HG03520 (cell line): ENCODE measurements at regions not wholly inside any gene's neighbourhood (a gene's known extent, or its start where the extent isn't known, plus 50 kb on each side); places are given as distances from the start of the nearest gene placed in this dataset.

Experiments
- ATAC-seq: cut with Tn5 transposase; IDR thresholded peaks from one replicate; pipeline ENCODE4 v1.9.1; 2021; ENCODE audit warnings: mild to moderate bottlenecking, moderate library complexity; ENCODE audit not compliant: unreplicated experiment

DNA sequence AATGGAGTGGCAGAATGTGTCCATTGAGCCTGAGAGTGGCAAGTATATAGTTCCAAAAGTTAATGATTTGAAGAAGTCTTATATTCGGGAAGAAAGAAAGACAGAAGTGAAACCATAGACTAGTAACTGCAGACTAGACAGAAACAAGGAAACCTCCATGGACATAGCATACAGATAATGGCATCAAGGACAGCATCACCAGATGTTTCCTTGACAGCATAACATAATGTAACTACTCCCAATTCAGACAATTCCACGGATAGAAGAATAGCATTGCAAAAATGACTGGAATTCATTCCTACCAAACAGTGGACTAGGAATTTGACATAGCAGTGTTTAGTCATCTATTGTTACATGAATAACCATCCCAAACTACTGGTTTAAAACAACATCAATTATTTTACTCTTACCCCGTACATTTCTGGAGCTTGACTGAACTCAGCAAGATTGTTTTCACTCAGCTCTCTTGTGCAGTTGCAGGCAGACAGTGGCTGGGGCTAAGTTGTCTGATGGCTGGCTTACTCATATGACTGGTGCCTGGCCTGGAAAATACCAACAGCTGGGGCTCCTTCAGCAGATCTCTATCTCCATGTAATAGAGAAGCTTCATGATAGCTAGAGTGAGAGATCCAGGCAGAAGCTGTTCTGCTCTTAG lies 109.7 kb upstream of the GADL1 start:
- ATAC-seq, result no peak

DNA sequence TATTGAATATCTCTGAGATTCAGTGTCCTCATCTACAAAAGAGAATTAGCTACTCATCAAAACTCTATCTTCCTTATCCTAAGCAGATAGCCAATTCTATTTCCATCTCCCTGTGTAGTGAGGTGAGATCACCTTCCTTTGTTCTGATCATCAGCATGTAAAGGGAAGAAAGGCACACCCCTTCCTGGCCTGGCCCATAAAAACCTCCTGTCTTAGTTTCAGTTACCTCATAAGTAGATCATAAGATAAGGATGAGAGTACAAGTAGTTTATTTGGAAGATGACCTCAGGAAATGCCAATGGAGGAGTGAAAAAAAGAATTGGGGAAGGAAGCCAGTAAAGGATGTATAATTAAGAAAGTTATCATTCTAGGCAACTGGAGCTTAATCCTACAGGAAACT lies 114.5 kb upstream of the GADL1 start:
- ATAC-seq, result no peak

DNA sequence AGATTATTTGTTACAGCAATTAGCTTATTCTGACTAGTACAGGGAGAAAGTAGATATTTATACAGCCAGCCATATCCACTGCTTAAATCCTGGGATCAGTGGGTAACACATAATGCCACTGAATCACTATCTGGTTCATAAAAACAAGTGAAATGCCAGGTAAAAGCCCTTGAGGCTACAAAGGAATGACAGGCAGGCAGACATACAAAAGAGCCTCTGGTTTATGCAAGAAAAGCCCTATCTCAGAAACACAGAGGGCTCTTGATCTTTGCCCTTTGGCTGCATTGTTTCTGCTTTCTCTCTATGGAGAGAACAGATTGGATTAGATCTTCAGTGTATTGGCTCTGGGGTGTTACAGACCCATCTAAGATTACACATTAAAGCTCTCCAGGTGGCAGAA lies 115.4 kb upstream of the GADL1 start:
- ATAC-seq, result no peak

DNA sequence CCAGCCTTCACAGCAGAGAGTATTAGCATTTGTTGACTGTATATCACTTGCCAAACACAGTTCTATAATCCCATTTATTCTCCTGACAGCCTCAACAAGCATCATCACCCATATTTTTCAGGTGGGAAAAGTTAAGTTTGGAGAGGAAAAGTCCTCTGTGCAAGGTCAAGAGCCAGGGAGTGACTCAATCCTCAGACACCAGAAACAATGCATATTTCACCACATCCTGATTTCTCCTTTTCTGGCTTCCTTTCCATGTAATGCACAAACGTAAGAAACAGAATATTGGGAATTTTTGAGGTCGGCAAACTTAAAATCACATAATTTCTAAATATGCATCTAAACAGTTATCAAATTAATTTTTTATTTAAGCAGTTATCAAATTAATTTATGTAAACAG lies 116.0 kb upstream of the GADL1 start:
- no peak for ATAC-seq

DNA sequence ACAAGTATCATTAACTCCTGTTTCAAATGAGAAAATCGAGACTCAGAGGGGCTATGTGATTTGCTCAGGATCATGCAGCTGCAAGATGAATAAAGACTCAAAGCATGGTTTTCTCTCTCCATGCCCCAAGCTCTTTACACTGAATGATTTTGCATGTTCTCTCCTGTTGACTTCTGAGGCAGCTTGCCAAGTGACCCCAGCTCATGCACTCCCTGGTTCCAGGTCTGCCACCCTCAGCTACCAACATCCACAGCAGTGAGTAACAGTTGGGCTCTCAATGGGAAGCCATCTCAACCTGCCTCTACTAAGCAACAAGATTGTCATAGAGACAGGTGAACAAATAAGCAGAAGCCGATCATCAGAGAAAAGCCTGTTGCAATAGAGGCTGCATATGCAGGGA lies 116.9 kb upstream of the GADL1 start:
- no peak for ATAC-seq

DNA sequence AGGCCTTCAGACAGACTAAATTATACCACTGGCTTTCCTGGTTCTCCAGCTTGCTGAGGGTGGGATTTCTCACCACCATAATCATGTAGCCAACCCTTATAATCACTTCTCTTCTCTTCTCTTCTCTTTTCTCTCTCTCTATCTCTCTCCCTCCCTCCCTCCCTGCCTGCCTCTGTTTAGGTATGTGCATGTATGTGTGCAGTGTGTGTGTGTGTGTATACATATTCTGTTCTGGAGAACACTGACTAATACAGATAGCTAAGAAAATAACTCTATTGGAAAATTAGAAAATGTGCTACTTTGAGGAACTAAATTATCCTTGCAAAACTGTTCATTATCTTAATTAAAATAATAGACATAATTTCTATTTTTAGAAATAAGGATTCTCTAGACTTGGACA lies 118.6 kb upstream of the GADL1 start:
- ATAC-seq, result no peak

DNA sequence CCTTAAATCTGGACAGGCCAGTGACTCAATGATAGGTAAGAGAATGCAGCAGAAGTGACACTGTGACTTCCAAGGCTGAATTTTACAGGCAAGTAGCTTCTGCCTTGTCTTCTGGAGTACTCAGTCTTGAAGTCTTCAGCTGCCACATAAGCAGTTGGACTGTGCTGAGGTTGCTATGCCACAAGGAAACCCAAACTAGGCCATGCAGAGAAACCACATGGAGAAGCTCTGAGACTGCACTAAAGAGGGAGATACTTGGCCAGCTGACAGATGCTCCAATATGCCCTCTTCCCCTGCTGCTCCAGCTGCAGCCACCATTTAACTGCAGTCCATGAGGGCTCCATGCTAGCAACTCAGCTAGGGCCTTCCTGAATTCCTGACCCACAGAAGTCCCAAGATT lies 119.4 kb upstream of the GADL1 start:
- ATAC-seq, result no peak

DNA sequence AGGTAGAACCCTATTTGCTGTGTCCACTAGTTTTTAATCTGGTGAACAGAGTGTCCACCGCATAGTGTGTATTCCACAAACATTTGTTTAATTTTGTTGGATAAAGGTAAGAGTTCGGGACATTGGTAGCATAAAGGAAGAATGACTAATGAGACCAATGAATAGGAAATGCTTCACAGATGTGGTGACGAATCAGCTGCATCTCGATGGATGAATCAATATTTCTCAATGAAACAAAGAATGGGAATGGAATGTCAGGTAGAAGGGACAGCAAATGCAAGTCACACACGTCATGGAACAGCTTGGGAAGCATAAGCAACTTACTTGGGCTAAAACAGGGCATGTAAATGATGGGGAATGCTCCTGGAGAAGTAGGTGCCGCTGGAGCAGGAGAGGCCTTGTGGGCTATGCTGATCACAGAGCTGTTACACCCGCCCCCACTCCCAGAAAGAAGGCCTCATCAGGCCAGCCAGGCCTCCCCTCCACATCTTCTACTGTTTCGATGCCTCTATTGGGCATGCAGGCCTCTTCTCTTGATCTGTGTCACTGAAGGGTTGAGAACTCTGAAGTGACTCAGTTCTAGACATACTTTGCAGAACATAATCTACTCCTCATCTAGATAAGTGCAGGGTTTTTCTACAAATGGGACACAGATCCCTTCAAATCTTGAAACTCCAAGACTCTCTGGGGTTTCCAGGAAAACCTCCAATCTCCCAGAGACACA lies 120.0 kb upstream of the GADL1 start:
- no peak for ATAC-seq

DNA sequence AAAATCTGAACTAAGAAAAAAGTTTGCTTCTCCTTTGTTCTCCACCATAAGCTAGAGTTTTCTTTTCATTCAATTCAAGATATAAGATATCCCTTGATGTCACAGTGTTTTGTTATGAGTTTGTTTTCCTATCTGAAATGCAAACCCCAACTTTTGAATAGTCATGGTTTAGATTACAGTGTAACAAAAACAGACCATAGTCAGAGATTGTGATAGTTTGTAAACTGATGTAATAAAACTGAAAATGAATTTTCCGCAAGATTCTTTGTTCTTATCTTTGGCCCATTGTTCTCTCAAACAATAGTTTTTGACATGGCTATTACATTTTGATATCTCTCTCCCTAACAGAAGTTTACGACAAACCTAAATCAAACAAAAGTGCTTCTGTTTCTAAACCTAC lies 121.7 kb upstream of the GADL1 start:
- no peak for ATAC-seq

DNA sequence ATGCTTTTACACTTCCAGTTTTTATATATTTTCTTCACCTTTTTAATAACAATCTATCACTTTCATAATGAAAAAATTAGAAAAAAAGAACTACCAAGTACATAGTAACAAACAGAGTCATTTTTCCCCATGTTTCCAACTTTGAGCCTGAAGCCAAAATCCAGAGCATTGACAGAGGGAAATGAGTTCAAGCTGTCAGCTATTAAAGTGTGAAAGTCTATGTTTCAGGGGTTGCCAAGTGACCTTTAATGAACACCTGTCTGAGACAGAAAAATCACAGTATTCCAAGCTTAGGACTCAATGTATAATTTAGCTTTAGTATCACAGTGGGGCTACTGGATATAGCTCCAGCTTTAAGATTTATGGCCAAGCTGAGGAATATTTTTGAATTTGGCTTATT lies 128.3 kb upstream of the GADL1 start:
- no peak for ATAC-seq

DNA sequence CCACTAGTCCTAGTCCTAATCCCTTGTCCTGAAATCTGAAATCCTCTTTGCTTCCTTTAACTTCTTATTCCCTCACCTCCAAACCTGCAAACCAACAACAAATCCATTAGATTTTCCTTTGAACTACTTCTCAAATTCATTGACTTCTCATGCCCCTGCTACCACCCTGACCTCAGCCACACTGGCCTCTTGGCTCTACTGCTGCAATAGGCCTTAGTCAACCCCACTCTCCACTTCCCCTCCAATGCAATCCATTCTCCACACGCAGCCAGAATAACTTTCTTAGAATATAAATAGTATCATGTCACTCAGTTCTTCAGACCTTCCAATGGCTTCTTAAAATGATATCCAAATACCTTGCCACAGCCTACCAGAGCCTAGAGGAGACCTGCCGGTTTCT lies 131.1 kb upstream of the GADL1 start:
- ATAC-seq, result no peak

DNA sequence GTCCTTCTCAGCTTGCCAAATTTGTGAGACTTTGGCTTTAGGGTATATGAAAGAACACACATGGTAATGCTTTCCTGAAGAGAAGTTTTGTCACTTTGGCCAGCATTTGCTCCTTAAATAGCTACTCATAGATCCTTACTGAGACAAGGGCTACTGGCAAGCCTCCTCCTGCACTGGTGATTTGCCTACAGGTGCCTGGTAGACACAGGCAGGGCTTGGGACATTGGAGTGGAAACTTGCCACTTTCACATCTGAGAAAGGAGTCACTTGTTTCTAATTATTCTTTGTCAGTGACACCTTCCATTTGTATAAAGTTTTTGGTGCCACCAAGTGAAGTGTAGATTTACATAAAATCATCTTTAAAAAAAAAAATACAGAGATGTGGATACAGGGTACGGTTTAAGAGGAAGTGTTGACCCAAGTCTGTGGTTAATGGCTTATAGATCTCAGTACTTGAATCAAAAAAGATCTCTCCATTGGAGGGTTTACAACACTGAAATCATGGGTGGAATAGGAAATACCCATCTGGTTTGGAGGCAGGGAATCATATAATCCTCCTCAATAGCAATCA lies 132.8 kb upstream of the GADL1 start:
- ATAC-seq, result no peak

DNA sequence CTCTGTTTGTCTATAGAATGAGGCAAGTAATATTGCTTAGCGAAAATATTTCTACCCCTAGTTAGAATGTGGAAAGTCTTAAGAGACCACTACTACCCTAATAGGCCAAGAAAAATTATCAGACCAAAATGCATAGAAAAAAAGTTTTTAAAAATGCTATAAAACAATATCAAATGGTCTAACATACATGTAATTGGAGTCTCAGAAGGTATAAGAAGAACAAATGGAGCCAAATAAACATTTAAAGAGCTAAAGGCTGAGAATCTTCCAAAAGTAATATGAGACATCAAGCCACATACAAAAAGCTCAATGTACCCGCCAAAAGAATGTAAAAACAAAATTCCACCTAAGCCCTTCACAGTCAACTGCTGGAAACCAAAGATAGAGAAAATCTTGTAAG lies 133.5 kb upstream of the GADL1 start:
- ATAC-seq, result no peak

DNA sequence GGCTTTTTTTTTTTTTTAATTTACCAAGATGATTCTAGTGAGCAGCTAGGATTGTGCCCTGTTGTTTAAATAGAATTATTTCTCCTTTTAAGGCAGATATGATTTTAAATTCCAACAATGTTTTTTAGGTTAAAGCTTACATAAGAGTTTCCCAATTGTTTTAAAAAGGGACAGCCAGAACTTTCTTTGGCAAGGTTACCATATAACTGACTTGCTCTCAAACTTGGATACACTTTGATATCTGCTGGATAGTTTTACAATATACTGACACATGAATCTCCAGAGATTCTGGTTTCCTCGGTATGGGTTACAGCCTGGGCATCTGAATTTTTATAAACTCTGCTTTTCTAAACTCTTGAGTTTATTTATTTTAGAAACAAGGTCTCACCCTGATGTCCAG lies 134.3 kb upstream of the GADL1 start:
- ATAC-seq, result no peak

DNA sequence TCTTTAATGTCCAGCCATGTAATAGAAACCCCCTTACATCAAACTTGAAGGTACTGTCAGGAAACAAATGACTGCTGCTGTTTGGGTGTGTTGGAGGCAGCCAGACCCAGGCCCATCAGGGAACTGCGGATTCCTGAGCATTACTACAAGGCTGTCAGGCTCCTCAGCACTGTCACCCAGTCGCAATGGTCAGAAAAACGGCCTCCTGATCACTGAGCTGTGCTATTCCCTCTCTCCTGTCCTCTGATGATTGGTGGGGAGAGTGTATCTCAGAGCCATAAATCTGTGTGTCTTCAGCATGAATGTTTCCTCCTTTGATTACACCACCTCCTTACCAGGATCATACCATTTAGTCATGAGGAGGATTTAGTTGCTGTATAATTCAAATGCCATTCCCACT lies 135.2 kb upstream of the GADL1 start:
- no peak for ATAC-seq

DNA sequence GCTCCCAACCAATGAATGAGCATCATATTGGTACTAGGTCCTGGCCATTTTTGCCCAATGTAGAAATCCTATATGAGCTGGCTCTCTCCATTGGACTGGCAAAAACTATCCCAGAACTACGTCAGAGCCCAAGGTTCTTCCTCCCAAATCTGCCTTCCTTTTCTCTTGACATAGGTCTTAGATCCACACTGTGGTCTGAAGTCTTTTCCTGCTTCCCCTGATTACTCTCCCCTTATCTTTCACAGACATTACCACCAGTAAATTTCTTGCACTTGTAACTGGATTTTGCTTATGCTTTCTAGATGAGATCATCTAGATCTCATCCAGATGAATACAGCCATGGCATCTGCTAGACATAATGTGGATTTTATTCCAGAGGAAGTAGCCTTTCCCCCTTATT lies 141.2 kb upstream of the GADL1 start:
- ATAC-seq, result no peak

DNA sequence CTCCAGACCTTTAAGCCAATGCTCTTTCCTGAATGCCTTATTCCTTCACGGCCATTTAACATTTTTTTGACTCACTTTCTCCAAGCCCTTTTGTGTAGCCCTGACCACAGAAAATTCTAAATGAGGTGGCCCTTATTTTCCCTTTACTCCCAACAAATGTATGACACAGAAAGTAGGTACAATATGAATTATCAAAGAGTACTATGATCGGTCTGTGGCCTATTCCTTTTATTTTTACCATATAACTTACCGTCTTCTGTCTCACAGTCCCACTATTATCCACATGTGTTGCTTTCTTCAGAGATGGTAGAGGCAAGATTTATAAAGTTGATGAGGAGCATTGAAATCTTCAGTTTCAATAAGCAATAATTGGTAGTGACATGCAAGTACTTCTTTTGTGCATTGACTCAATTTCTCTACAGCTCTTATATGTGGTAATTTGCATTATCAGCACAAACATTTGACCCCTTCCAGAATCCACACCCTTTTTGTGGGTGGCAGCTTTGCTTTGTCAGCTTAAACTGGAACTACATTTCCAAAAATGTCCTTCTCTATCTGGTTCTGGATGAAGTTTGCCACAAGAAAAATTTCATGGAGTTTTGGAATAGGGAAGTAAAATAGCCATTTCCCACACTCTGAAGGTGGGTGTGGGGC lies 143.8 kb upstream of the GADL1 start:
- ATAC-seq, result no peak

DNA sequence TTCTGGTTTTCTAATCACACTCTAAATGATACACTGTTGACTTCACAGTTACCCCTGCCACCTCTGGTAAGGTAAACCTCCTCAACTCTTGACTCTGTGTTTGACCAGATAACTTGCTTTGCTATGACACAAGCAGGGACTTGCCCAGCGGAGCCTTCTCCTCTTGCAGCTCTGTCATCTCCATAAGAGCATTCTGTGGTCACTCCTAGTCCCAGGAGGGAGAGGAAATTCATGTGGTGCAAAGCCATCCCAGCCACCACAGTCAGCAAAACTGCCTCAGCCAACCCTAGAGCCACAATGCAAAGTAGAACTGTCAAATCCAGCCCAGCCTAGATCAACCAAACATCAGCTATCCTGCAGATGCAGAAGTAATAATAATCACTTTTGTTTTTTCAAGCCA lies 144.7 kb upstream of the GADL1 start:
- ATAC-seq, result no peak

DNA sequence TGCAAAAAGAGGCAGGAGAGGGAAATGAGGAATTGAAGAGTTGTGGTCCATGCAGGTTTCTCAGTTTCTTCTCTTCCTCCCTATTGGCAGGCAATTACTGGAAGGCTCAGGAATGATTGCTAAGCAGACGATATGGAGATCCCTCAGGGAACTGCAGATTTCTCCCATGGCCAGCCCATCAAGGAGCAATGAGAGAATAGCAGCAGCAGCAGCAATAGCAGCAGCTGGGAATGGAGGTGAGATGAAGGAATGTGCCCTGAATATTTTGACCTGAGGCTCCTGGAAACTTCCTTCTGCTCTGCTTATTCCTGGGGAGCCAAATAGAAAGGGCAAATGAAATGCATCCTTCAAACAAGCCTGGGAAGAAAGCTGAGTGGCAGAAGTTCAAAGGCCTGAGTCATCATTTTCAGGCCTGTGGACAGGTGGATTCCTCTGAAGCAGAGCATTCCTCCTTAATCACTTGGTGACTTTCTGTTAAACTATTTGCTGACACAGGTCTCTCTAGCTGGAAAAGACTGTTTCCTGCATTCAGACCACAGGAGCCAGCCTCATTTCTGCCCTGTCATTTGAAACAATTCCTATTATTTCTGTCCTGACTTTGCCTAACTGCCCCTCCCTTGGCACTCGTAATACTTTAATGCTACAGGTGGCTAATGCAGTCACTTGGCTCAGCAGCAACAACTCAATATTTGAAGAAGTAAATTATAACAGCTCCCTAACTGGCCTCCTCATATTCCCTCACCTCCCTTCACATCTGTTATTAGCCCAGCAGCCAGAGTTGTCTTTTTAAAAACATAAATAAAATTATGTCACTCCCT lies 146.9 kb upstream of the GADL1 start:
- no peak for ATAC-seq

DNA sequence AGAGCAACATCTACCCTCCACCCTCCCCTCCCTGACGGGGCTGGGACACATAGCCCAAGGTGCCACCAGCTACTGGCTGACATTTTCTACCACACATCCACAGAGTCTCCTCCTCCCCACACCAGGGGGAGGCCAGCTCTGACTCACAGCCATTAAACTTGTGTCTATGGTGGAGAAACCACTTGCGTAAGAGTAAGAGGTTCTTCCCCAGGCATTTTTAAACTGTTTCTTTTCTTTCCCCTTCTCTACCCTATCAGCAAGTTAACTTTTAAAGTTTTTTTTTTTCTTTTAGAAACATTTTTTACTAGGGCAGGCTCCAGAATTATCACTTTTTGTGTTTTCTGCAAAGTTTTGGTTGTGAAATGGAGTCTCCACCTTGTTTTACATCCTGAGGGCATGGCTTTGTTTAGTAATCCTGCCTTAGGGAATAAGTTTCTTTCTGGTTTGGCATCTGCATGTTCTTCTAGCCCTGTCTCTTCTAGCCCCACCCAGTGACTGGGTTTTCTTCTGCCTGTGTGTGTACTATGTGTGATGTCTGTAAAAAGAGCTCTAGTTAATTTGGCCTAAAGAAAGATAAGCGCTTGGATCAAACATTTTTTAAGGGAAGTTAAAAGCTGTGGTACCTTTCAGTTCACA lies 148.8 kb upstream of the GADL1 start:
- ATAC-seq, result no peak

DNA sequence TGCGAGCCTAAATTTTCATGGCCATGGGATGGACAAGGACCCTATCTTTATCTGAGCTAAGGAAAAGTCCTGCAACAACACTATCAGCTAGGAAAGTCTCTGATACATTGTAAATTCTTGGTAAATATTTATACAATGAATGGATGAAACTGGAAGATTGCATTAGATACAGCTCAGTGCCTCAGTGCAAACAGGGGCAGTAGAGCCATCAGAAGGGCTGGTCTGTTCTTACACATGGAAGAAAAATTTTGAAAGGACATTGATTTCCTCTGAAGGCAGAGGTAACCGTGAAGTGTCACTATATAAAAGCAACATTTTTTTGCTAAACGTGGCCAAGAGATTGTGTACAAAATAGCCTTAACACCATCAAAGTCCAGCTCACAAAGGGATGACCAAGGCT lies 153.2 kb upstream of the GADL1 start:
- ATAC-seq, result no peak
